Neutrophil (primary cell): ENCODE measurements at regions not wholly inside any gene's neighbourhood (a gene's known extent, or its start where the extent isn't known, plus 50 kb on each side); places are given as distances from the start of the nearest gene placed in this dataset.
"Not testable (repeated sequence)": the region's sequence is repeated elsewhere in the genome, so short reads cannot be mapped to it uniquely, and the experiment has no call there.

Source experiments
- H3K27ac ChIP-seq: fragments of 200-600 bp; sonication (generic); 2 replicates; pipeline ENCODE4 v1.5.1; 2016; ENCODE audit warnings: mild to moderate bottlenecking, moderate library complexity
- H3K27me3 ChIP-seq: fragments of 200-600 bp; sonication (generic); 2 replicates; pipeline ENCODE4 v1.6.0; 2016; ENCODE audit warnings: mild to moderate bottlenecking
- H3K36me3 ChIP-seq: fragments of 200-600 bp; sonication (generic); 2 replicates; pipeline ENCODE4 v1.5.1; 2017
- H3K4me1 ChIP-seq, 2 experiments: fragments of 200-600 bp in 1 of 2; sonication (generic) in 1 of 2; 1 replicate in 1 of 2; 2 replicates in 1 of 2; pipeline versions ENCODE4 v1.5.1 to v1.6.1; 2013 to 2016; ENCODE audit warnings: low read depth in 1 of 2, low read length in 1 of 2, mild to moderate bottlenecking in 1 of 2, moderate library complexity in 1 of 2; ENCODE audit not compliant: control insufficient read depth in 1 of 2, insufficient read depth in 1 of 2
- H3K4me3 ChIP-seq, 2 experiments: fragments of 200-600 bp in 1 of 2; sonication (generic) in 1 of 2; 1 replicate in 1 of 2; 2 replicates in 1 of 2; pipeline ENCODE4 v1.5.1; 2013 to 2016; ENCODE audit warnings: low read depth in 1 of 2, low read length in 1 of 2, mild to moderate bottlenecking in 1 of 2, moderate library complexity in 1 of 2
- H3K9me3 ChIP-seq: fragments of 200-600 bp; sonication (generic); 2 replicates; pipeline ENCODE4 v1.5.1; 2016
- TF ChIP-seq, protein P1 (sequence below): fragments of 200-600 bp; sonication (generic); IDR thresholded peaks from 2 replicates; pipeline ENCODE4 v1.5.1; 2016; ENCODE audit warnings: antibody characterized with exemption

GRCh38 chr18:46222093-46222492, 117.9 kb downstream of the HAUS1 start:
- H3K4me3 ChIP-seq = peak overlapping the region in 1 of 2 experiments; percentile 53
- peak overlapping the region; percentile 90 for H3K27ac ChIP-seq
- no peaks in the 10 kb centered on the region for H3K27me3 ChIP-seq
- TF ChIP-seq, protein P1, sequence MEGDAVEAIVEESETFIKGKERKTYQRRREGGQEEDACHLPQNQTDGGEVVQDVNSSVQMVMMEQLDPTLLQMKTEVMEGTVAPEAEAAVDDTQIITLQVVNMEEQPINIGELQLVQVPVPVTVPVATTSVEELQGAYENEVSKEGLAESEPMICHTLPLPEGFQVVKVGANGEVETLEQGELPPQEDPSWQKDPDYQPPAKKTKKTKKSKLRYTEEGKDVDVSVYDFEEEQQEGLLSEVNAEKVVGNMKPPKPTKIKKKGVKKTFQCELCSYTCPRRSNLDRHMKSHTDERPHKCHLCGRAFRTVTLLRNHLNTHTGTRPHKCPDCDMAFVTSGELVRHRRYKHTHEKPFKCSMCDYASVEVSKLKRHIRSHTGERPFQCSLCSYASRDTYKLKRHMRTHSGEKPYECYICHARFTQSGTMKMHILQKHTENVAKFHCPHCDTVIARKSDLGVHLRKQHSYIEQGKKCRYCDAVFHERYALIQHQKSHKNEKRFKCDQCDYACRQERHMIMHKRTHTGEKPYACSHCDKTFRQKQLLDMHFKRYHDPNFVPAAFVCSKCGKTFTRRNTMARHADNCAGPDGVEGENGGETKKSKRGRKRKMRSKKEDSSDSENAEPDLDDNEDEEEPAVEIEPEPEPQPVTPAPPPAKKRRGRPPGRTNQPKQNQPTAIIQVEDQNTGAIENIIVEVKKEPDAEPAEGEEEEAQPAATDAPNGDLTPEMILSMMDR = no peak
- no peaks in the 10 kb centered on the region for H3K9me3 ChIP-seq
- H3K36me3 ChIP-seq = peaks cover 10% of the 10 kb centered on the region
- peaks cover 54 to 61% of the 10 kb centered on the region in 2 experiments for H3K4me1 ChIP-seq

GRCh38 chr18:46222710-46223360, 118.7 kb downstream of the HAUS1 start:
- Histone ChIP-seq H3K4me1 (peaks cover 46 to 54% of the 10 kb centered on the region in 2 experiments), H3K4me3 (peak overlapping the region; percentile 50 to 53), H3K9me3 (no peaks in the 10 kb centered on the region), H3K27me3 (no peaks in the 10 kb centered on the region), H3K36me3 (peaks cover 10% of the 10 kb centered on the region), H3K27ac (peak overlapping the region; percentile 90)
- TF ChIP-seq, protein P1 = no peak

DNA sequence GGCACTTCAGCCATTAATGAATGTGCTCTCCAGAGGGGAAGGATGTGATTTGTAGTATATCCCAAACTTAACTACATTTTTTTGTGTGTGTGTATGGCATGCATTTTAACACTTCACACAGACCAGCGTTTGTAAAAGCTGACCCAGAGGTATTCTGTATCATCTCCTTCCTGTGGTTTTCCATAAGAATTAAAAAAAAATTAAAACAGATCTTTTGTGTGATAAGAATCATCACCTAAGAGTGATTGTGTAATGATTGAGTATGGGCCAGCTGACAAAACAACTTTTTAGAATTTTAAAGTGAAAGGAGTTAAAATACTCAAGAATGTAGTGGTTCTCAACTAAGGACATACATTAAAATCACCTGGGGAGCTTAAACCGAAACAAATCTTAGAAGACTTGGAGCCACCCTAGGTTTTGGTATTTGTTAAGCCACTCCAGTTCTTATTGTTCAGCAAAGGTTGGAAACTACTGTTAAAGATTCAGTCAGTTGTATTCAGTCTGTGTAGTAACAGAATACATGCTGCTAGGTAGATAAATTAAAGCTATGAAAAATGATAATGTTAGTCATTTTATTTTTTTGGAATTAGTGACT, 120.1 kb downstream of the HAUS1 start:
- H3K4me1 ChIP-seq = peaks cover 37 to 41% of the 10 kb centered on the region in 2 experiments
- no peak overlapping the region for H3K4me3 ChIP-seq
- H3K9me3 ChIP-seq = no peaks in the 10 kb centered on the region
- TF ChIP-seq, protein P1 = no peak
- no peaks in the 10 kb centered on the region for H3K27me3 ChIP-seq
- peak overlapping the region; percentile 90 for H3K27ac ChIP-seq
- no peaks in the 10 kb centered on the region for H3K36me3 ChIP-seq

DNA sequence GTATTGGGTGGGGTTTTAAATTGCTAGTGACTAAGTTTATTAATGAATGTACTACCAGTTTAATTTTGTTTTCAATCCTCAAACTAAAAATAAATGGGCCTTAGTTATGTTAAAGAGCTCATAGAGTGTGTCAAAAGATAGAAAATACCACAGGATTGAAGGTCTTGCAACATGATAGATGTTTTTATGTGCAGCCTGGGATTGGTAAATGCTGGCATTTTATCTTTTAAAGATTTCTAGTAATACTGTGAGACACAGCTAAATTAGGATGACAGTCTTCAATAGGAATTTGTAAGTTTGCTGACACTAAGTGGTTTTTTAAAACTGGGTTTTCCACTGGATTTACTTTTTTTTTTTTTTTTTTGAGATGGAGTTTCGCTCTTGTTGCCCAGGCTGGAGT, 122.3 kb downstream of the HAUS1 start:
- Histone ChIP-seq H3K9me3 (no peaks in the 10 kb centered on the region), H3K36me3 (no peaks in the 10 kb centered on the region), H3K27ac (no peak overlapping the region), H3K4me3 (no peak overlapping the region), H3K27me3 (no peaks in the 10 kb centered on the region), H3K4me1 (peaks cover 37 to 40% of the 10 kb centered on the region in 2 experiments)
- TF ChIP-seq, protein P1 = no peak

- not testable (repeated sequence) for H3K4me3 ChIP-seq, H3K27me3 ChIP-seq, H3K36me3 ChIP-seq, H3K9me3 ChIP-seq, H3K4me1 ChIP-seq, H3K27ac ChIP-seq
Measured at GRCh38 chr18:46229641-46230040, 125.5 kb downstream of the HAUS1 start.

GRCh38 chr18:46236156-46236555, 132.0 kb downstream of the HAUS1 start:
- H3K27ac ChIP-seq = no peak overlapping the region
- no peaks in the 10 kb centered on the region for H3K4me1 ChIP-seq
- H3K4me3 ChIP-seq = no peak overlapping the region
- H3K9me3 ChIP-seq = no peaks in the 10 kb centered on the region
- H3K27me3 ChIP-seq = no peaks in the 10 kb centered on the region
- TF ChIP-seq, protein P1 = no peak
- no peaks in the 10 kb centered on the region for H3K36me3 ChIP-seq
